Uterus (tissue), 2 donors: ENCODE measurements at regions not wholly inside any gene's neighbourhood (a gene's known extent, or its start where the extent isn't known, plus 50 kb on each side); places are given as distances from the start of the nearest gene placed in this dataset.

Experiments used
- POLR2A ChIP-seq, 2 donors: fragments of 450-650 bp; IDR thresholded peaks; one replicate each; pipeline ENCODE4 v1.6.1; 2016; ENCODE audit warnings: antibody characterized with exemption in 2 of 2, mild to moderate bottlenecking in 1 of 2, moderate library complexity in 1 of 2
- TF ChIP-seq, protein P1 (sequence below), 4 experiments: fragments of 200-600 bp in 2 of 4; fragments of 450-650 bp in 2 of 4; sonication (generic) in 2 of 4; IDR thresholded peaks; one replicate each; pipeline ENCODE4 v1.5.1; 2016 to 2019; ENCODE audit warnings: antibody characterized with exemption in 4 of 4, mild to moderate bottlenecking in 2 of 4, moderate library complexity in 1 of 4

GRCh38 chr4:123158576-123158975, 236.2 kb upstream of the NUDT6 start:
- TF ChIP-seq, protein P1, sequence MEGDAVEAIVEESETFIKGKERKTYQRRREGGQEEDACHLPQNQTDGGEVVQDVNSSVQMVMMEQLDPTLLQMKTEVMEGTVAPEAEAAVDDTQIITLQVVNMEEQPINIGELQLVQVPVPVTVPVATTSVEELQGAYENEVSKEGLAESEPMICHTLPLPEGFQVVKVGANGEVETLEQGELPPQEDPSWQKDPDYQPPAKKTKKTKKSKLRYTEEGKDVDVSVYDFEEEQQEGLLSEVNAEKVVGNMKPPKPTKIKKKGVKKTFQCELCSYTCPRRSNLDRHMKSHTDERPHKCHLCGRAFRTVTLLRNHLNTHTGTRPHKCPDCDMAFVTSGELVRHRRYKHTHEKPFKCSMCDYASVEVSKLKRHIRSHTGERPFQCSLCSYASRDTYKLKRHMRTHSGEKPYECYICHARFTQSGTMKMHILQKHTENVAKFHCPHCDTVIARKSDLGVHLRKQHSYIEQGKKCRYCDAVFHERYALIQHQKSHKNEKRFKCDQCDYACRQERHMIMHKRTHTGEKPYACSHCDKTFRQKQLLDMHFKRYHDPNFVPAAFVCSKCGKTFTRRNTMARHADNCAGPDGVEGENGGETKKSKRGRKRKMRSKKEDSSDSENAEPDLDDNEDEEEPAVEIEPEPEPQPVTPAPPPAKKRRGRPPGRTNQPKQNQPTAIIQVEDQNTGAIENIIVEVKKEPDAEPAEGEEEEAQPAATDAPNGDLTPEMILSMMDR (IDR thresholded peaks at IDR 0.05), result no peak
- TF ChIP-seq POLR2A (IDR thresholded peaks at IDR 0.05), result no peak
